GM23338 (cell line): ENCODE measurements at regions not wholly inside any gene's neighbourhood (a gene's known extent, or its start where the extent isn't known, plus 50 kb on each side); places are given as distances from the start of the nearest gene placed in this dataset.

ENCODE experiments used
- CREB1 ChIP-seq: fragments of 250-450 bp; sonication (Bioruptor Pico); IDR thresholded peaks from 2 replicates; pipeline ENCODE4 v1.5.0; 2020; ENCODE audit warnings: low read depth, mild to moderate bottlenecking, moderate library complexity
- CTCF ChIP-seq, 2 experiments: fragments of 200-600 bp in 1 of 2; sonication (generic) in 1 of 2; conservative IDR thresholded peaks; 2 replicates each; pipeline versions ENCODE4 v1.5.1 to v1.6.1; 2016 to 2017; ENCODE audit warnings: antibody characterized with exemption in 2 of 2, low read depth in 2 of 2, mild to moderate bottlenecking in 2 of 2, moderate library complexity in 1 of 2
- EZH2 ChIP-seq: fragments of 200-600 bp; sonication (generic); IDR thresholded peaks from one replicate; pipeline ENCODE4 v1.8.0; 2017; ENCODE audit warnings: antibody characterized with exemption, mild to moderate bottlenecking, low read depth; ENCODE audit not compliant: unreplicated experiment
- EZH2phosphoT487 ChIP-seq: fragments of 200-600 bp; sonication (generic); IDR thresholded peaks from one replicate; pipeline ENCODE4 v1.8.1; 2018; ENCODE audit warnings: antibody characterized with exemption; ENCODE audit not compliant: unreplicated experiment
- POLR2AphosphoS5 ChIP-seq: IDR thresholded peaks from 2 replicates; pipeline ENCODE4 v1.6.1; 2016; ENCODE audit warnings: antibody characterized with exemption, low read depth
- REST ChIP-seq: IDR thresholded peaks from one replicate; pipeline ENCODE4 v1.6.1; 2018; ENCODE audit warnings: antibody characterized with exemption; ENCODE audit not compliant: unreplicated experiment
- STAT1 ChIP-seq: IDR thresholded peaks from one replicate; pipeline ENCODE4 v1.6.1; 2016; ENCODE audit warnings: antibody characterized with exemption; ENCODE audit not compliant: unreplicated experiment
- ZNF331 ChIP-seq: fragments of 250-450 bp; sonication (Bioruptor Pico); IDR thresholded peaks from 2 replicates; pipeline ENCODE4 v1.5.0; 2020; ENCODE audit warnings: low read depth, mild to moderate bottlenecking, moderate library complexity

GRCh38 chrX:46200413-46200812, 344.8 kb downstream of the ZNF674 start:
- TF ChIP-seq CTCF (conservative IDR thresholded peaks at IDR 0.05; ENCODE audit: low read depth in 2 of 2): no peak
- TF ChIP-seq EZH2: no peak
- TF ChIP-seq CREB1: no peak
- TF ChIP-seq EZH2phosphoT487: no peak
- no peak for TF ChIP-seq ZNF331 (CRISPR knock-in tag)
- no peak for TF ChIP-seq POLR2AphosphoS5
- TF ChIP-seq REST: no peak
- no peak for TF ChIP-seq STAT1
